ENCODE measurements at regions not wholly inside any gene's neighbourhood (a gene's known extent, or its start where the extent isn't known, plus 50 kb on each side); places are given as distances from the start of the nearest gene placed in this dataset.
A peak's percentile ranks its signal among the peaks of the same experiment; 100 is the strongest.

DNA sequence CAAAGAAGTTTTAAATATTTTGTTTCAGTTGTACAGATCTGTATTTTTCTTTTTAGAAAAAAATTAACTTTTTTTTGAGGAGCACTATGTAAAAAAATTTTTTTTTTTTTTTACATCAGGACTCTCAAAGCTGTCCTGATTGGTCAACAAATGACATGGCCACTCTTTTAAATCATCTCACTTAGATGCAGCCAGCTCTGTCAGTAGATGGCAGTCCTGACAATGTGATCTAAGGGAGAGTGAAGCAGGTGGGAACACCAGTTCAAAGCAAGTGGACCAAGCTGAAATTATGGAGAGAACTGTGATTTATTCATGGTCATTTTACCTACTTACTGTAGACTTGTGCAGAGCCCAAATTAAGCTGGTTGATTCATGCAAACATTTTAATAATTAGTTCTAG, 174.7 kb upstream of the GPRIN3 start:
- TF ChIP-seq, protein P1, sequence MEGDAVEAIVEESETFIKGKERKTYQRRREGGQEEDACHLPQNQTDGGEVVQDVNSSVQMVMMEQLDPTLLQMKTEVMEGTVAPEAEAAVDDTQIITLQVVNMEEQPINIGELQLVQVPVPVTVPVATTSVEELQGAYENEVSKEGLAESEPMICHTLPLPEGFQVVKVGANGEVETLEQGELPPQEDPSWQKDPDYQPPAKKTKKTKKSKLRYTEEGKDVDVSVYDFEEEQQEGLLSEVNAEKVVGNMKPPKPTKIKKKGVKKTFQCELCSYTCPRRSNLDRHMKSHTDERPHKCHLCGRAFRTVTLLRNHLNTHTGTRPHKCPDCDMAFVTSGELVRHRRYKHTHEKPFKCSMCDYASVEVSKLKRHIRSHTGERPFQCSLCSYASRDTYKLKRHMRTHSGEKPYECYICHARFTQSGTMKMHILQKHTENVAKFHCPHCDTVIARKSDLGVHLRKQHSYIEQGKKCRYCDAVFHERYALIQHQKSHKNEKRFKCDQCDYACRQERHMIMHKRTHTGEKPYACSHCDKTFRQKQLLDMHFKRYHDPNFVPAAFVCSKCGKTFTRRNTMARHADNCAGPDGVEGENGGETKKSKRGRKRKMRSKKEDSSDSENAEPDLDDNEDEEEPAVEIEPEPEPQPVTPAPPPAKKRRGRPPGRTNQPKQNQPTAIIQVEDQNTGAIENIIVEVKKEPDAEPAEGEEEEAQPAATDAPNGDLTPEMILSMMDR (IDR thresholded peaks at IDR 0.05): peak; percentile 55
- TF ChIP-seq EZH2 (IDR thresholded peaks at IDR 0.05): no peak

Measured in neural progenitor cell (in vitro differentiated cells).